Vagina (tissue), 2 donors: ENCODE measurements at regions not wholly inside any gene's neighbourhood (a gene's known extent, or its start where the extent isn't known, plus 50 kb on each side); places are given as distances from the start of the nearest gene placed in this dataset.

Experiments used
- CTCF ChIP-seq, 3 experiments: fragments of 450-650 bp in 2 of 3; fragments of 200-600 bp in 1 of 3; sonication (generic) in 1 of 3; IDR thresholded peaks; one replicate each; pipeline ENCODE4 v1.5.1; 2017 to 2019; ENCODE audit warnings: antibody characterized with exemption in 3 of 3, mild to moderate bottlenecking in 2 of 3, moderate library complexity in 2 of 3
- POLR2A ChIP-seq, 2 donors: fragments of 450-650 bp; IDR thresholded peaks; one replicate each; pipeline ENCODE4 v1.6.1; 2017; ENCODE audit warnings: antibody characterized with exemption in 2 of 2, mild to moderate bottlenecking in 2 of 2, moderate library complexity in 2 of 2
- POLR2AphosphoS5 ChIP-seq, 2 donors: sonication (generic); formaldehyde crosslinking; IDR thresholded peaks; one replicate each; pipeline ENCODE4 v1.9.0; 2017; ENCODE audit warnings: antibody characterized with exemption in 2 of 2, mild to moderate bottlenecking in 2 of 2, low read depth in 1 of 2; ENCODE audit not compliant: insufficient read depth in 1 of 2

- no peak for TF ChIP-seq CTCF (IDR thresholded peaks at IDR 0.05)
- TF ChIP-seq POLR2A (IDR thresholded peaks at IDR 0.05), result no peak
- TF ChIP-seq POLR2AphosphoS5 (IDR thresholded peaks at IDR 0.05; ENCODE audit: insufficient read depth in 1 of 2, low read depth in 1 of 2), result no peak
Observed at GRCh38 chr13:111431206-111431605, 110.8 kb downstream of the TEX29 start.
